Breast epithelium (tissue), 3 donors: ENCODE measurements at regions not wholly inside any gene's neighbourhood (a gene's known extent, or its start where the extent isn't known, plus 50 kb on each side); places are given as distances from the start of the nearest gene placed in this dataset.
"Not testable (repeated sequence)": the region's sequence is repeated elsewhere in the genome, so short reads cannot be mapped to it uniquely, and the experiment has no call there.

Experiments used
- CTCF ChIP-seq, 3 donors: fragments of 450-650 bp; IDR thresholded peaks; one replicate each; pipeline ENCODE4 v1.5.1; 2016 to 2017; ENCODE audit warnings: antibody characterized with exemption in 3 of 3, mild to moderate bottlenecking in 3 of 3, moderate library complexity in 3 of 3
- POLR2A ChIP-seq: fragments of 450-650 bp; IDR thresholded peaks from one replicate; pipeline ENCODE4 v1.6.1; 2016; ENCODE audit warnings: antibody characterized with exemption, mild to moderate bottlenecking, moderate library complexity
- POLR2AphosphoS5 ChIP-seq, 3 donors: sonication (generic); formaldehyde crosslinking; IDR thresholded peaks; one replicate each; pipeline ENCODE4 v1.6.1; 2017; ENCODE audit warnings: antibody characterized with exemption in 3 of 3

GRCh38 chr5:68103297-68103696 lies 112.3 kb upstream of the PIK3R1 start:
- not testable (repeated sequence) for TF ChIP-seq POLR2A; CTCF (IDR thresholded peaks at IDR 0.05); POLR2AphosphoS5 (IDR thresholded peaks at IDR 0.05)
